CD4-positive, alpha-beta T cell treated with Interleukin-4 for 1 hour (primary cell): ENCODE measurements at regions not wholly inside any gene's neighbourhood (a gene's known extent, or its start where the extent isn't known, plus 50 kb on each side); places are given as distances from the start of the nearest gene placed in this dataset.
A peak's percentile ranks its signal among the peaks of the same experiment; 100 is the strongest.
"Not testable (repeated sequence)": the region's sequence is repeated elsewhere in the genome, so short reads cannot be mapped to it uniquely, and the experiment has no call there.

ENCODE experiments used
- DNase-seq, 2 donors: peaks; one replicate each; pipeline ENCODE4 v3.0.0-alpha.2; 2020 to 2022

- no peak for DNase-seq
Measured at GRCh38 chr3:157920822-157921700, 185.2 kb downstream of the SHOX2 start.

DNA sequence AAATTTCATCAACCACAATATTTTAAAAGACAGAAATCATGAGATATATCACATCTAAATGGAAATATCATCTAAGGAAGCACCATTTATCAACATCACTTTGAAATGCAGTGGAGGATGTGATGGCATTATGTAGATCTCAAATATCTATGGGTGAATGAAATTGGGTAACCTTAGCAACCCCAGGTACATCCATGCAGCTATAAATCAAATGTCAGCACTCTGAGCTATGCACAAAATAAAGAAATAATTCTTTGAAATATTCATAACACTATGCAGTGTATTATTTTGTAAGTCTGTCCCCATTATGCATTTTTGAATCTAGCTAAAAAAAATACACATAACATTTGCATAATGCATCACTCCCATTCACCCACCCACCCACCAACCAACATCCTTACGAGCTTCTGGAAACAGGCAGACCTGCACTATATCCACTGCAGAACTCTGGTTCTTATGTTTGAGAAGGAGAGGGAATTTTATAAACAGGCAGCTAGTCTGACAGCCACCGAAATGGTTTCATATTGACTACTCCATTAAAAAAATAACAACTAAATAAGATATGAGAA, 186.8 kb downstream of the SHOX2 start:
- no peak for DNase-seq

DNA sequence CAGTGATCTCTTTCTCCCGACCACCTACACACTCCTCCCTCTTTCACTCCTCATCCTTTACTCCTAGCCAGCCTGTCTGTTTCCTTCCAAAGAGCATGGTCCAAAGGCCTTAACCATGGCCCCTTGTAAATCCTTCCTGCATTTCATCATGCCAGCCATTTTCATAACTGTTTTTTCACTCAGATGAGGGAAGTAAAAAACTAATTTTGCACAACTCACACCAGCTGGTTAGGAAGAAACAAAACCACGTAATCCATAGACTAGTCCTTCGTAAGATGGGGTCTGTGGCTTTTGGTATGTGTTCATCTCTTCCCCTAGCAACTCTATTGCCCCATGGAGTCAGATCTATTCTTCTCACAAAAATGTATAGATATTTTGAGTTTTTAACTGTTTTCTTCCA, 187.8 kb downstream of the SHOX2 start:
- no peak for DNase-seq

GRCh38 chr3:157916672-157917071, 189.5 kb downstream of the SHOX2 start:
- DNase-seq, result no peak

- no peak for DNase-seq
Measured at GRCh38 chr3:157914882-157915281, 191.3 kb downstream of the SHOX2 start.

- DNase-seq, result no peak
Measured at GRCh38 chr3:157913741-157914150, 192.5 kb downstream of the SHOX2 start.

GRCh38 chr3:157912514-157913451, 193.4 kb downstream of the SHOX2 start:
- DNase-seq, result no peak

- no peak for DNase-seq
Measured at GRCh38 chr3:157906627-157907026, 199.6 kb downstream of the SHOX2 start.

DNA sequence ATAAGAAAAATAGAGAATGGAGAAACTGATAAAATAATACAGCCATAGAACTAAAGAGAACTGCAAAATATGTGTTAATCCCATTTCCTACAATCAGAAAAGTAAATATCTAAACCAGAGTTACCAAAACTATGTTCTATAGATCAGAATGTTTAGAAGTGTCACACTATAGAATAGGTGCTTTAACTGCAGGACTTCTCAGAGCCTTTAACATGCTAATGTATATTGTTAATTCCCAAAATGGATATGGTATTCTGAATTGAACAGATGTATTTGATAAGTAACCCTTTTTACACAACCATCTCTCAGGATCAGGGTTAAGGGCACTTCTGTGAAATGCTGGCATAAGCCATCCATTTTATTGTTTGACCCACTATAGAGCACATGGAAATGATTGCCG, 200.3 kb downstream of the SHOX2 start:
- no peak for DNase-seq

DNA sequence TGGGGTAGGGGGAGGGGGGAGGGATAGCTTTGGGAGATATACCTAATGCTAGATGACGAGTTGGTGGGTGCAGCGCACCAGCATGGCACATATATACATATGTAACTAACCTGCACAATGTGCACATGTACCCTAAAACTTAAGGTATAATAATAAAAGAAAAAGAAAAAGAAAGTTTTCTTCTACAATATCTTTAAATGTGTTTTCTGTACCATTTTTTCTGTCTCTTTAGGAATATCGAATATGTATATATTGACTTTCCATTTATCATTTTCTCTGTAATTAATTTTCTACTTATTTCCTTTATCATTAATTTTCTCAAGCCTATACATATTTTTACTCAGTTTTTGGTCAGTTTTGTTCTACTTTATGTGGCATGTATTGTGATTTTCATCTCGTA, 203.5 kb downstream of the SHOX2 start:
- DNase-seq, result not testable (repeated sequence)

DNA sequence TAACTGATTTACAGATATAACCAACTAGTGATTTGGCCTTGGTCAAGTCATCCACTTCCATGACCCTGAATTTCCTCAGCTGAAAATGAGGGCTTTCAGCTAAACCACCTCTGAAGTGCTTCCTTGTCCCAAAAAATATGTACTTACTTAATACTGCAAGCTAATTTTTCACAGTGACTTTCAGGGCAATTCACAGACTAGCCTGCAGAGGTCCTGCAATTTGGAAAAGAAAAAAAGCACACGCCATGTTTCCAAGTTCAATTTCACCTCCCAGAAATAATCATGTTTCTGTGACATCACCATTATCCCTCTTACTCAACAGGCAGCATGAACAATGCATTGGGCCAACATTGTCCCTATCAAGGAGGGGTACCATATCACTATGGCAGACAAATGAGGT, 218.2 kb downstream of the SHOX2 start:
- DNase-seq, result no peak

DNA sequence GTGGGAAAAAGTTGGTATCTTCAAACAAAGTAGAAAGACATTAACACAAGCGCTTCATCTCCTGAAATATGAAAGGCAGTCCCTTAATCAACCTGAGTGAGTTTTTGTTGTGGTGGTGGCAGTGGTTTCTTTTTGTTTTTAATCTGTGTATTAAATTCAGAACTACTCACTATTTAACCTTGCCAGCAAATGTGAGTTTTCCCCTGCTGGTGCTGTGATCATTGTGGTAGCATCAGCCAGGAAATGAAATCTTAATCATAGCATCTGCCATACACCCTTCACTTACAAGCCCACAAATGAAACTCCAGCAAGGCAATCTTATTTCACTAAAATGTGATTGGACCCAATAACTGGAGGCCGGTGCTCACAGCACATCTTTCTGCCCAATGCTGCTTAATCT, 229.7 kb downstream of the SHOX2 start:
- no peak for DNase-seq

- DNase-seq, result no peak
Measured at GRCh38 chr3:157872902-157873301, 233.3 kb downstream of the SHOX2 start.

- DNase-seq, result no peak
Measured at GRCh38 chr3:157871838-157872460, 234.3 kb downstream of the SHOX2 start.

- no peak for DNase-seq
Measured at GRCh38 chr3:157871248-157871647, 235.0 kb downstream of the SHOX2 start.

GRCh38 chr3:157868946-157869345, 237.3 kb downstream of the SHOX2 start:
- no peak for DNase-seq

GRCh38 chr3:157868196-157868595, 238.0 kb downstream of the SHOX2 start:
- DNase-seq, result no peak

DNA sequence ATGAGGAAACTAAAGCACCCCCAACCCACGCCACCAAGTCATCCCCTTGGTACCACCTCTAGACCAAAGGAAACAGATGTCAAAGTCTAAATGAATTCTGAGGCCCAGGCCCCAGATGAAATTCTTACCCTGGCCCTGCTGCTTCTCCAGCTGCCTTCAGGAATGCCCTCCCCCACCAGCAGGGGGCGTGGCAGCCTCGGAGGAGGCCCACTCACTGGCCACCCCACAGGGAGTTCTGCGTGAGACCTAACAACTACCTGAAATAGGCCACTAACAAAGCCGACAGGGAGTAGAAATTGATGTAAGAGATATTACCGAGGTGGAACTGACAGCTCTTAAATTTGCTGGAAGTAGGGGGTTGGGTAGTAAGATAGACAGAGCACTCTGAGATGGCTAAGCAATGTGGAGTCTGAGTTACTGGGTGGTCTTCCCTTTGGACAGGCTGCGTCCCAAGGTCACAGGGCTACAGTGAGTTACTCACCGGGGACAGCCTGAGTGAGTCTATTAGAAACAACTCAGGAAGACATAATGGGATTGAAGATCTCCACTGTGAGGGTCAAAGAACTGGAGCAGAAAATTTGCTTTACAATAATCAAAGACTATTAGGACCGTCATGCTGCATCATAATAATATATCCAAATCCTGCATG, 240.7 kb downstream of the SHOX2 start:
- DNase-seq, result peak in 1 of 2 donors; percentile 2

DNA sequence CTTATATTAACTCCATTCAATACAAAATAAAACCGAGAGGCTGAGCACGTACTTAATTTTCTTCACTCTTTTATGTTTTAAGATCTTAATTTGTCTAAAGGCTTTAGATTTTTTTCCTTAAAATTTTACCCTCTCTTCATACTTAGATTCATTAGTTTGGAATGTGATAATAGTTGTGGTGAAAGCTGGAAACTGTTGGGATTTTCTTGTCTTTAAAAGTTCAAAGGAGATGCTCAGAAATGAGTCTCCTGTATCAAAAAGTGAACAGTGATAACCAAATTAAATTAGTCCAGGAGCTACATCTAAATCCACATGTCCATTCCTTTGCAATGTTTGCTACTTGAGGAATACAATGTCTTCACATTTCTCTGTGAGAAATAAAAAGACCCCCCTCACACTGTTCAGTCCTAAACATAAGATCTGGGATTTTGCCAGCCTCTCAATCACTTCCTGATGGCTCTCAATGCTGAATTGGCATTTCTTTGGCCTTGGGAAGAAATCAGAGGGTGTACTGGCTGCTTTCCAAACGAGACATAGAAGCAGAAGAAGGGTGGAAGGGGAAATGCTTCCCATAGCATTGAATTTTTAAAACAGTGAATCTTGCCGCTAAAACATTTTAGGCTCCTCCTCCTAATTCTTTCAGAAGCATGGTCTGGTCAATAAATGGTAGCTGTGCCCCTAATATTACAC, 245.0 kb downstream of the SHOX2 start:
- DNase-seq, result no peak

- DNase-seq, result no peak
Measured at GRCh38 chr3:157859541-157859940, 246.7 kb downstream of the SHOX2 start.

- DNase-seq, result no peak
Measured at GRCh38 chr3:157858821-157859220, 247.4 kb downstream of the SHOX2 start.

GRCh38 chr3:157857440-157857839, 248.8 kb downstream of the SHOX2 start:
- no peak for DNase-seq
